NCI-H2107 (cell line): ENCODE measurements at regions not wholly inside any gene's neighbourhood (a gene's known extent, or its start where the extent isn't known, plus 50 kb on each side); places are given as distances from the start of the nearest gene placed in this dataset.
"Not testable (repeated sequence)": the region's sequence is repeated elsewhere in the genome, so short reads cannot be mapped to it uniquely, and the experiment has no call there.

Source experiments
- DNase-seq: peaks from one replicate; lab custom pipeline; 2025; lab: John Stamatoyannopoulos, UW

GRCh38 chr4:100026066-100026465, 76.0 kb upstream of the H2AZ1 start:
- DNase-seq, result no peak

- no peak for DNase-seq
Measured at GRCh38 chr4:100023800-100024199, 73.7 kb upstream of the H2AZ1 start.

GRCh38 chr4:100022792-100023222, 72.7 kb upstream of the H2AZ1 start:
- DNase-seq, result no peak

GRCh38 chr4:100019821-100020220, 69.7 kb upstream of the H2AZ1 start:
- DNase-seq, result no peak

GRCh38 chr4:100017637-100018310, 67.7 kb upstream of the H2AZ1 start:
- DNase-seq, result no peak

- DNase-seq, result no peak
Measured at GRCh38 chr4:100016191-100016590, 66.1 kb upstream of the H2AZ1 start.

DNA sequence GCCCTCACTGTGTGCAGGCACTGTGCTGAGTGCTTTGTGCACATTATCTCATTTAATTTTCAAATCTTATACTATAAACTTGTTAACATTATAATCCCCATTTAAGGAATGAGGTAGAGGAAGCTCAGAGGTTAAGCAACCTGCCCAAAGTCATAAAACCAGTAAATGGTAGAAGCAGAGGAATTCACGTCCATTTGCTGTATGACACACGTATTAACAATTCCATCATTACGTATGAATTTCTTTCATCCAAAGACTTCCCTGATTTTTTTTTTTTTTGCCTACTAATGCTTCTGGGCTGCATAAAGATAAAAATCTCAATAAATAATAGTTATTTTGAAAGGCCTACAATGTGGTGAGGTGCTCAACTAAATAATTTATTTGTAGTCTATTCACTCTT, 64.5 kb upstream of the H2AZ1 start:
- DNase-seq, result no peak

DNA sequence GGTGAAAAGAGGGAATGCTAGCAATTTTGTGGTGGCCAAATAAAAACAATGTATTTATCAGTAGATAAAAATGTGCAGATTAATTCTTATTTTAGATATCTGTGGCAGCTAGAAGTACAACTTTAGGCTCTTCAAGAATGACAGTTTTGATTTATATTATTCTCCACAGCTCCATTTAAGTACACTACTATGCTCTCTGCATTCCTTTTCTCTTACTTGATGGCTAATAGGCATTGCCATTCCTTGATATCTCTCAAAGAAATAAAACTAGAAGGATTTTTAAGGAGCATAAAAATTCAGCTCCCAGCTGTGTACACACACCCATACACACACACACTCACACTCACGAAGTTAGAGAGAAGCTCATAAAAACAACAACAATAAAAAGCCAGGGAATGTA, 59.4 kb upstream of the H2AZ1 start:
- DNase-seq, result no peak

GRCh38 chr4:100008048-100008447, 58.0 kb upstream of the H2AZ1 start:
- no peak for DNase-seq

GRCh38 chr4:100006161-100006560, 56.1 kb upstream of the H2AZ1 start:
- not testable (repeated sequence) for DNase-seq
